HG02623 (cell line): ENCODE measurements at regions not wholly inside any gene's neighbourhood (a gene's known extent, or its start where the extent isn't known, plus 50 kb on each side); places are given as distances from the start of the nearest gene placed in this dataset.
"Not testable (repeated sequence)": the region's sequence is repeated elsewhere in the genome, so short reads cannot be mapped to it uniquely, and the experiment has no call there.

Experiments
- ATAC-seq: cut with Tn5 transposase; IDR thresholded peaks from one replicate; pipeline ENCODE4 v1.9.1; 2021; ENCODE audit warnings: moderate library complexity; ENCODE audit not compliant: unreplicated experiment

DNA sequence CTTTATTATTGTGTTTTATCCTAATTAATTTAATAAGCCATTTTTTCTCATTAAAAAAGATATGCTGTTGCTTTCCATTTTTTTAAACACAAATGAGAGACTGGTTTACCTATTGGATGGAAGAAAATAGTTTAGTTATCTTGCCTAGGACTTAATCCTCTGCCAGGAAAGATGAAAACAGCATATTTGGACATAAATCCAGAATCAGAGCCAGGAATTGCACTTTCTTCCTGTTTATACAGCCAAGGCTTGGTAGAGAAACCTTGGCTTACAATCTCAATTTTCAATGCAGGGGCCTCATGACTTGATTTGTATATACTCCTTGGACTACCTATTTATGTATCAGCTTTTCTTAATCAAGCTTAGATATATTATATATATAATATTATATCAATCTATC lies 618.8 kb upstream of the SEMA3D start:
- no peak for ATAC-seq

DNA sequence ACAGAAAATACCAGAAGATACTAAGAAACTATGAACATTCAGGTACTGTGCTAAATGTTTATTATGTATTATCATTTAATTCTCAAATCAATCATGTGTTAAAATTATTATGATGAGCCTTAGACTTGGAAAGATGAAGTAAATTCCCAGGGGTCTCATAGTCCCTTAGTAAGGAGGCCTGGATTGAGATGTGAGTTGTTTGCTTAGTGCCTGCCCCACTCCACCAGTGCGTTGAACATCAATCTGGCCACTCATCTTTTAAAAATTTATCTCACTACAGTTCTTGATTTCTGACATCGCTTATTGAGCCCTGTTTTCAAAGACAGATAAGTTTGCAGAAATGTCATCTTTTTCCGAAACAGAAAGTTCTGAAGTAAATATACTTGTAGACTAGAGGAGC lies 618.4 kb upstream of the SEMA3D start:
- ATAC-seq, result no peak

DNA sequence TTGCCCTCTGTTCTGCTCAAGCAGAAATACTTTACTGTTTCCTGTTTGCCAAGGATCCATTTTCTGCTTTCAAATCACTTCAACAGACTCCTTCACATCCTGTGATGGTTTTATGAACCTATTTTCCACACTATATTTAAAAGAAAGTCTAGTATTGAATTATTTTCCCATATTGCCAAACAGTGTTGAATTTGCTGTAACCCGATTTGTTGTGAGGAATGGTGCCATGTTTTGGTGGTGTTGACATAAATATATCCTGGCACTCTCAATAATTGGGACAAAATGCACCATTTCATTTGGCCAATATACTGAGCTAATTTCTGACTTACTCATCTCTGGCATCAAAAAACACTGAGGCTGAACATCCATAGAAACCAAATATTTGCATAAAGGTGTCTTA lies 615.4 kb upstream of the SEMA3D start:
- no peak for ATAC-seq

DNA sequence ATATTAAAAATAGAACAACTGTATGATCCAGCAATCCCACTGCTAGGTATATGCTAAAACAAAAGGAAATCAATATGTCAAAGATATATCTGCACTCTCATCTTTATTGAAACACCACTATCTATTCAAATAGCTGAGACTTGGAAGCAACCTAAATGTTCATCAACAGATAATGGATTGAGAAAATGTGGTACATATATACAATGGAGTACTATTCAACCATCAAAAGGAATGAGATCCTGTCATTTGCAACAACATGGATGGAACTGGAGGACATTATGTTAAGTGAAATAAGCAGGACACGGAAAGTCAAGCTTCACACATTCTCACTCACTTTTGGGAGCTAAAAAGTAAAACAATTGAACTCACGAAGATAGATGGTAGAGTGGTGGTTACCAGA lies 610.1 kb upstream of the SEMA3D start:
- ATAC-seq, result no peak

DNA sequence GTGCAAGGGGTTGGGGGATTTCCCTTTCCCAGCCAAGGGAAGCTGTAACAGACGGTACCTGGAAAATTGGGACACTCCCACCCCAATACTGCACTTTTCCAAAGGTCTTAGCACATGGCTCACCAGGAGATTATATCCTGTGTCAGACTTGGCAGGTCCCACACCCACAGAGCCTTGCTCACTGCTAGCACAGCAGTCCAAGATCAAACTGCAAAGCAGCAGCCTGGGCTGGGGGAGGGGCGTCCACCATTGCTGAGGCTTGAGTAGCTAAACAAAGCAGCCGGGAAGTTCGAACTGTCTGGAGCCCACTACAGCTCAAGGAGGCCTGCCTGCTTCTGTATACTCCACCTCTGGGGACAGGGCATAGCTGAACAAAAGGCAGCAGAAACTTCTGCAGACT lies 604.2 kb upstream of the SEMA3D start:
- ATAC-seq, result not testable (repeated sequence)

DNA sequence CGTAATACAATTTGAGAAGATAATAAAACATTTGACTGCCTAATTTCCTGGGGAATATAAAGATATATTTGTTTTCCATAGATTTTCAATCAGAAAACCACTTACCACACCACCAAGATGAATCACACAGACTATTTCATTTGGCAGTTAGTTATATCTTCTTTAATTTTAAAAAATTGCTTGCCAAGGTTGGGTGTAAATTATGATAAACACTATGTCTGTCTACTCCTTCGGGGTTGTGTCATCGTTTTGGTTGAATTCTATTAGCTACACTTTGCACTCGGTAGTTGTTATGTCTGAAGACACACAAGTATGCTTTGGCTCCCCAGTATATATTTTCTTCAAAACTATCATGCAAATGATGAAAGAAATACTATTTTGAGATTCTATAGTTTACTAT lies 594.8 kb upstream of the SEMA3D start:
- no peak for ATAC-seq

DNA sequence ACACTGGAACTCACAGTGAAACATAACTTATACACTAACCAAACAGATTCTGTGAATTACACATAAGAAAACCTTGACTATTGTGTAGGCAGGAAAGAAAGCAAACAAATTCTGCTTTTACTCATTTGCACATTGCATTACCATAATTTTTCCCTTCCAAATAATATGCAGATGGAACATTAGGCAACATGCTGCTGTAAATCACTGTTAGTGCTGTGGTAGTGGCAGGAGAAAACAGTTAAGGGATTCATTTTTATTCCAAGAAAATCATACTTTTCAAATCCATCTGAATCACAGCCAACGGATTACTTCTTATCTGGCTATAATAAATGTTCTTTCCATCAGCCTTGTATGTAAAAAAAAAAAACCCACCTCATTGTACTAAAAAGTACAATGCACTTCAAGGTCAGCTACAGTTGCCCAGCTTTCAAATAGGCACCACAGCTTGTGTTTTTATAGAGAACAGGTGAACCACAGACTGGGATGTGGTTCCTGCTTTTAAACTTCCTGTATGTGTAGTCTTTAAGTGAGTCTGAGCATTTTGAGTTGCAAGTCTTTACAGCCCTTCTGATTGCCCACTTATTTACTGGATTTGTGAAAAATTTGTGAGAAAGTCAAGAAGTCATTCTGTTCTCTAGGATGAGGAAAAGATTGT lies 590.0 kb upstream of the SEMA3D start:
- ATAC-seq, result no peak

DNA sequence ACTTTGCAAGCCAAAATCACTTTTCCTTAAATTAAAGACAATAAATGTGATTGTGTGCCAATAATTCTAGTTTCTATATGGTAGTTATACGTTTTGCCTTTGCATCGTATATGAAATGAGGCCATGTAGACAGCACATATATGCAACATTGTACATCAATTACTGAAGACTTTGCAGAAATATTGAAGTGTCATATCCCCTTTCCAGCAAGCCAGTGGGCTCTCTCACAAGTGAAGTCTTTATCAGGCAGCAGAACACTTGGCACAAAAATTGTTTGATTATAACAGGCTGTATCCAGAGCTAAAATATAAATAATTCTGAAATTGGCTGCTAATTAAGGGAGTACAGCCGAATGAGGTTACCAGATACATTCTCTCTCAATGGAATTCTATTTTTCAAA lies 588.6 kb upstream of the SEMA3D start:
- no peak for ATAC-seq

DNA sequence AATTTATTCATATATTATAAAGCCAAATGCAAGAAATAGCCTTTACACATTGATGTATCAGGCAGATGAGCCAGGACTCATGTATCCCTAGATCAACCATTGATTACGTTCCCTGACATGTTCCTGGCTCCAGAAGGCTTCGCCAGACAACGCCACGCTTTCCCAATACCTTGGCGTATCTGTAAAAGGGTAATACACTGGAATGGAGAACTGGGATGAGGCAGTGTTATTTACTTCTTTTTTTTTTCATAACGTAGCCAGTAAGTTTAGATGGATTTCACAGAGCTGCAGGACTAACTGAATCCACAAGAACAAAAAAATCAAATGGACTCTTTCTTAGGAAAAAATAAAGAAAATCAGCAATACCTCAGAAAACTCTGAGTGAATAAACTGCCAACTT lies 588.1 kb upstream of the SEMA3D start:
- no peak for ATAC-seq

DNA sequence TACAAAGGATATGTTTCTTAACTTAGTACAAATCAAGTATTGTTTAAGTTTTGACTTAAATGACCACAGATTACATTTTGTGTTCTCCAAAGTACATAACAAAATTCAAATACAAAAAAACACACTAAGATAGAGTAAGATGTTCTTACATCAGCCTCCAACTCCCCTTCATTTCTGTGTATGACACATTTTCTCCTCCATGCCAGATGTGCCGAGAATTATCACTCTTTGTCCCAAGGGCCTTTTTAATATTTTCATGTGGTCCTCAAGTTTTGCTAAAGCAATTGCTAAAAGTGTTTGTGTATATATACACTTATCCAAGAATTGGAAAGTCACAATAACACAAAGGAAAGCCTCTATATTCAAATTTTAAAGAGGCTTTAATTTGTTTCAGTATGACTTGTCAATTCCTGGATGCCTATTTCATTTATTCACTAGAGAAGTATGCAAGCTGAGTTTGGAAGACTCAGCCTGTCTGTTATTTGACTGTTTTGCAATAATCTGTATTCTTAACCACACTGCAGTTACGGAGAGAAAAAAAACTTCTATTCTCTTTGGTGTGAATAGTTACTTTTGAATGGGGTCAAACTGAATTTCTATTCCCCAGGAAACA lies 586.4 kb upstream of the SEMA3D start:
- ATAC-seq, result no peak

DNA sequence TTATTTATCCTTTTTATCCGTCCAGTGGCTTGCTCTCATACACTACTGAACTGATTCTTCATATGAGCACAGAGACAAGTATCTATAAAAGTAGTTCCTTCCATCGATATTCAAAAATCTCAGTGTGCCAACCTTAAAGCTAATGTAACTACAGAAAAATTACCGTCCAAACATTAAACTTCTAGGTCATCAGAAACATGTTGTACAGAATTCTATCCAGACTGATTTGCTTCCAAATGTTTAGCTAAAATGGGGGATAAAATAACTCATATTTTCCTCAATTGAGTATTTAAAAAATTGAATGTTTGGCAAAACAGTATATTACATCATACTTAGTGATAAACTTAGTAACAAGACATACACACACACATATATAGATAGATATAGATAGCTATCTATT lies 584.7 kb upstream of the SEMA3D start:
- ATAC-seq, result no peak

DNA sequence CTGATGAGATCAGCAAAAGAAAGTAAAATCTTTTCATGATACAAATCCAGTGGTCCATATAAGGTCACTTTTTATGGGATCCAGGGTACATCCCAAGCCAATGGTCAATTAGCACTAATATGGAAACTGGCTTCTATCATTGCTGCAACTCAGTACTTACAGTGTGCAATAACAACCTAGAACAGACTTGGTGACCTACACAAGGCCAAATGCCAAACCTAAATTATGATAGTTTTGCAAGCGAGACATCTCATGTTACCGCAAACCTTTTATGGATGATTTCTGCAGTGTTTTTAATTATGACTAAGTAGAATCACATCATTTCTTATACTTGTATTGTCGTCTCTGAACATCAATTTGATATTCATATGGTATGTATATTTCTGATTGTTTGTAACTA lies 583.5 kb upstream of the SEMA3D start:
- ATAC-seq, result no peak

DNA sequence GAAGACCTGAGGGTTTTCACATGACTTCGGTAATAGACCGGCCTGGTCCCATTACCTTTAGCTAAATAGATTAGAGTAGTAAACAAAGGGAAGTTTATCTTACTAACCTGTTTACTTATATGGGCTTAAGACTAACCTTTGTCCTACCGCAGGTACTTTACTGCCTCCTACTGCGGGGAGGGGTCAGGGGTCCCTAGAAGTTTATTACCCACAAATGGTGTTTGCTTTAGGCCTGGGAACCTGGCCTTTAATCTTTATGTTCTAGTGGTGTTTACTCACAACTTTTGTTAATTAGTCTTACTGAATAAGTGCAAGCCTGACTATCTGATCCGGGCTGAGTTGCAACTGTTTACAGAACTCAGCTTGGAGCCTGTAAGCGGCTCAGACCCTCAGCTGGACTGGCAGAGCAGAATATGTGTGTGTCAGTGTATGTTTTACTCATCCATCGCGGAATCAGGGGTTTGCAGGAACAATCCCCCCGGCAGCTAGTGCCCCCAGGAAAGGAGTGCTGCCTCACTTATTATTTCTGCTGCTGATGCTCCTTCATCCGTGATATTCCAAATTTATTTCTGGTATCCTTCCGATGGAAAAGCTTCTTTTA lies 578.9 kb upstream of the SEMA3D start:
- ATAC-seq, result no peak

DNA sequence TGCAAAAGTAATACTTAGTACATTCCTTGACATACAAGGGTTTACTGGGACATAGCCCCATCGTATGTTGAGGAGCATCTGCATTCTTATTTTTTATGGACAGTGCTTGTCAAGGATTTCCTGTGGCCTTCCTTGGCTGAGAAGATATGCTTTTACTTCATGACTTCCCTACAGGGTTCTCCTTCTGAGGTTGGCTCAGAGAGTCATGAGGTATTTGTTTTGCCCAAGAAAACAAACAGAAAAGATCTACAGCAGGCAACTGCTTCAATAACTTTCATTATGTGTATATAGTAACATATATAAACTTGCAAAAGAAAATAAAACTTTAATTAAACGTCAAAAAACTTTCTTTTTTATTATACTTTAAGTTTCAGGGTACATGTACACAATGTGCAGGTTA lies 577.2 kb upstream of the SEMA3D start:
- no peak for ATAC-seq

DNA sequence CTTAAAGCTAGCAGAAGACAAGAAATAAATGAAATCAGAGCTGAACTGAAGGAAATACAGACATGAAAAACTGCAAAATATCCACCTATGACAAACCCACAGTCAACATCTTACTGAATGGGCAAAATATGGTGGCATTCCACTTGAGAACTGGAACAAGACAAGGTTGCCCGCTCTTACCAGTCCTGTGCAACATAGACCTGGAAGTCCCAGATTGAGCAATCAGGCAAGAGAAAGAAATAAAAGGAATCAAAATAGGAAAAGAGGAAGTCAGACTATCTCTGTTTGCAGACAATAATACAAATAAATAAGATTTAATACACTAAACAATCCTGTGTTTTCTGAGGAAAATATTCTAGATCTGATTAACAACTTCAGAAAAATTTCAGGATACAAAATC lies 570.5 kb upstream of the SEMA3D start:
- no peak for ATAC-seq

DNA sequence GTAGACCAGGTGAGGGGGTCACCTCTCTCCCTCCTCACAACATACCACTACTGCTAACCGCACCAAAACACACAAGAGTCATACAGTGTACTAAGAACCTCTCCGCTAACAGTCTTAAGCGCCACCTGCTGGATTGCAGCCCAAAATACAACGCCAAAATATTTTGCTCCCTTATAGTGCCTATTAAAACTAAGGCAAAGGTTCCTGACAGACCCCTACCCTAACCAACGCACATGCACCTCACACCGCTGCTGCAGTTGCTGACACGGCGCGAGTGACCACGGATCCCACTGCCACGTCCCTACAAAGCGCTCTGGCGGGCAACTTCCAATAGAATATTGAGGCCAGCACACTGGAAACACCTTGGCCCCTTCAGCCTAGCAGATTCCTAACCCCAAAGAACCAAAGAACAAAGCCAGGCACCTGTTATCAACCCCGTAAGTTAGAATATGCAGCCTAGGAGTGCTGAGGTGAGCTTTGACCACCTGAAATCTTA lies 563.6 kb upstream of the SEMA3D start:
- ATAC-seq, result peak; percentile 96

DNA sequence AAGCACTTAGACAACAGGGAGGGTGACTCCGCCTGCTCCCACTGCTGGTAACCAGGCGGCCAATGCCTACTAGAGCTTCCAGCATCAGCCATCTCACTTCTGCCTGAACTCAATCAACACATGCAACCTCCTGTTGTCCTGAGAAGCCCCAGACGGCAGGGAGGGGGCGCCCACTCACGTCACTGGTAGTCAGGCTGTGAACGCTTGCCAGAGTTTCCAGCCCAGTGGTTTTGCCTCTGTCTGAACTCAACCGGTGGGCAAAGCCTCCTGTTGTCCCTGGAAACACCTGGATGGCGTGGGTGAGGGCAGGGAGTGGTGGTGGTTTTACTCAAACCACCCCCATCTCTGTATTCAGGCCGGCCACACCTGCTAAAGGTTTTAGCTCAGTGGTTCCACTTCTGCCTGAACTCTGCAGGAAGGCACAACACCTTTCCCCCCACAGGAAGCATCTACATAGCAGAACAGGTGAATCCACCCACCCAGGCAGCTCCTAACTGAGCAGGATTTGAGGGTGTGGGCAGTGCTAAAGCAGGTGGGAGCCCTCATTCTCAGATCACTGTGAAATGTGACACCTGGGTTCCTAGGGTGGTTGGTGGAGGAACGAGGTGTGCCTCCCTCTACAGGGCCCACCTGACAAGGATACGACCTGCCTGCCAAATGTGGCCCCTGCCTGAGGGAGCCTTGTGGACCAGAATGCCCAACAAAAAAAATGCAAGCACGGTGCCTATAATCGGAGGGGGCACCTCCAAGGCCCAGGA lies 563.0 kb upstream of the SEMA3D start:
- ATAC-seq, result no peak

DNA sequence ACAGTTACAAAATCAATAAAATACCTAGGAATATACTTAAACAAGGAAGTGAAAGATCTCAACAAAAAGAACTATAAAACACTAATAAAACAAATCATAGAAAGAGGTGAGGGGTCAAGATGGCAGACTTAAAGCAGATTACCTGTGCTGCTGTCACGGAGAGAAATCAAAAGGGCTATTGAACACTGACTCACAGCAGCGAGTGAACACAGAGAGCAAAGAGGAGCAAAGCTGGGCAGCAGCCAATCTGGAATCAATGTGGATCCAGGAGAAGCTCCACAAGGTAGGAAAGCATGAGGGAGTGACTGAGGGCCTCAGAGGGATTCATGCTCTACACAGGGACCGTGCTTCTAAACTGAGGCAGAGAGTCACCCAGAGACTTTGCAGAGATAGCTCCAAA lies 562.0 kb upstream of the SEMA3D start:
- ATAC-seq, result no peak

DNA sequence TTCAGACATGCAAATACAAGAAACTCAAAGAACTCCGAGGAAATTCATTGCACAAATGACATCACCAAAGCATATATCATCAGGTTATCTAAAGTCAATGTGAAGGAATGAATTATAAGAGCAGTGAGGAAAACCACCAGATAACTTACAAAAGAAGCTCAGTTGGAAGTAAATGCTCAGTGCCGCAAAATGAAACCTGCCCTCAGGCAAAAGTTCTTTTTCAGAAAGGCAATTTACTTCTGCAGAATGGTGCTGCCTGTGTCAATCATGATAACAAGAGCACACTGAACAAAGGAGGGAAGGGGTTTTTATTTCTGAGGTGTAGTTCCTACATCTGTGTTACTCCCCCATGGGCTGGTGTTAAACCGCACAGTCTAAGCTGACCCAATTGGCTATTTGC lies 550.6 kb upstream of the SEMA3D start:
- ATAC-seq, result no peak

DNA sequence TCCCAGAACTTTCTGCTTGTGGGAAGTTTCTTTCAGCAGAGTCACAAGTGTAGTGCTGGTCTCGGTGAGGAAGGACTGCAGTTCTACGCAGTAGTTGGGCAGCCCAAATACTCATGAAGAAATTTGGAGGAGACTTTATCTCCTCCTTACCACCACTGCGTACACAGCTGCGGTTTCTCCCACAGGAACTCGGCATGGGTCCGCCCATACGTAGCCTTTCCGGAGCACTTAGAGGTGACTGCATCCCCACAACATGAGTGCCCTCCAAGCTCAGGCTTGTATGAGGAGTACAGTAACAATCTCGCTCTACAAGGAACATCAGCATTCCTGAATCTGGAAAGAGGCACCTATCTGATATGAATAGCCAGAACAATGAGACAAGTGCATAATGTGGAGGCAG lies 549.2 kb upstream of the SEMA3D start:
- no peak for ATAC-seq

DNA sequence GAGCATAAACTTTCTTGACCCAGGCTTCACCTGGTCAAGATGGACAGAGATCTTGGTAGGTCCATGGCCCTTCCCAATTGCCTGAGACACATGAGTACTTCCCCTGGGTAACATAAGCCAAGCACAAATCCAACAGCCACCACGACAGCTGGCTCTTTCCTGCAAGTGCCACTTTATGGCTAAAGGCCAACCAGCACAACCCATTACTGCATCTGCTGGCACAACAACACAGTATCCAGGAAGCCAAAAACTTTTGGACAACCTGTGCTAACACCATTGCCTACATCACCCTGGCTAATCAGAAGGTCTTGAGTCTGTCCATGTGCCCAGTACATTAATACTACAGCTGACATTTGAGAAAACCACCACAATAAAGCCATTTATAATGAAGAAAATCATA lies 548.0 kb upstream of the SEMA3D start:
- ATAC-seq, result no peak
